SK-N-MC (cell line): ENCODE measurements at regions not wholly inside any gene's neighbourhood (a gene's known extent, or its start where the extent isn't known, plus 50 kb on each side); places are given as distances from the start of the nearest gene placed in this dataset.

Experiments
- EZH2 ChIP-seq: fragments of 200-600 bp; sonication (generic); IDR thresholded peaks from one replicate; pipeline ENCODE4 v1.6.1; 2017; ENCODE audit warnings: antibody characterized with exemption
- FOXP2 ChIP-seq: optimal IDR thresholded peaks from 2 replicates; pipeline ENCODE3; 2011; ENCODE audit warnings: mild to moderate bottlenecking, moderate library complexity; ENCODE audit not compliant: insufficient read depth; ENCODE audit errors: extremely low read length, control extremely low read depth
- POLR2AphosphoS5 ChIP-seq: IDR thresholded peaks from 2 replicates; pipeline ENCODE4 v1.6.1; 2012; ENCODE audit warnings: mild to moderate bottlenecking, low read depth, low read length, borderline replicate concordance

DNA sequence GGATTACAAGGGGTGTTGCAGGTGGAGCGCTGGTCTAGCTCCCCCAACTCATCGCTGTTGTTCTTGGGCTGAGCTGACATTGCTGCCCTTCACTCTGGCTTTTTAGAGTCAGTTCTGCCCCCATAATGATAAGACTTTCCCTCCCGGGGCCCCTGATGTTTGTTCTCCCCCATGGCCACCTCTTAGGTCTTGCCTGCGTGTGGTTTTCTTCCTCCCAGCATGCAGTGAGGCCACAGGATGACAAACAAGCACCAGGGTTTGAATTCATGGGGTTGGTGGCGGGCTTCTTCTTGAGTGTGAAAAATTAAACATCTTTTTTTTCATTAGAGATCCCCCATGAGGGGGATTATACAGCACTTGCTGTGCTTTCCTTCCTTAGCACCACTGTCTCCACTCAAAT, 74.1 kb downstream of the CTAGE1 start:
- TF ChIP-seq EZH2: no peak
- no peak for TF ChIP-seq POLR2AphosphoS5
- no peak for TF ChIP-seq FOXP2
